HCT116 (cell line): ENCODE measurements at regions not wholly inside any gene's neighbourhood (a gene's known extent, or its start where the extent isn't known, plus 50 kb on each side); places are given as distances from the start of the nearest gene placed in this dataset.

Experiments used
- ATAC-seq: fragments of 200-7000 bp; cut with Tn5 transposase; 2 replicates; pipeline ENCODE4 v1.9.1; 2020; ENCODE audit warnings: mild to moderate bottlenecking, moderate library complexity
- BruUV-seq: library from RNA; stranded (reverse); fragments of 400-500 nt; replicated peaks from 2 replicates; lab custom pipeline; 2021; lab: Mats Ljungman, UMichigan
- CTCF ChIA-PET: fragments of 300-600 bp; sonication (Branson Sonifier 250); formaldehyde crosslinking; loops from one replicate; lab custom pipeline; 2021; ENCODE audit warnings: antibody characterized with exemption; lab: Charles Lee
- POLR2A ChIA-PET: fragments of 300-600, 350-600 bp; sonication (Branson Sonifier 250); formaldehyde crosslinking; loops from one replicate; lab custom pipeline; 2021; ENCODE audit warnings: antibody characterized with exemption; lab: Charles Lee
- RAD21 ChIA-PET, 2 experiments: fragments of 300-600 bp; sonication (Branson Sonifier 250); formaldehyde crosslinking; loops; one replicate each; lab custom pipeline; 2023; ENCODE audit warnings: low total read pairs in 2 of 2; ENCODE audit not compliant: uncharacterized antibody in 2 of 2, unreplicated experiment in 2 of 2, low non-redundant PET in 1 of 2; lab: Charles Lee
- DNase-seq: peaks from one replicate; pipeline ENCODE4 v3.0.0-alpha.2; 2010; ENCODE audit warnings: low read depth, low spot score
- H2AFZ ChIP-seq: fragments of 200-600 bp; shearing (Covaris generic), sonication (generic); 2 replicates; pipeline ENCODE4 v1.6.1; 2017; ENCODE audit warnings: low read depth, mixed run types, mixed read lengths, antibody characterized with exemption, low read length; ENCODE audit not compliant: poor library complexity, severe bottlenecking
- H3K27ac ChIP-seq: 2 replicates; pipeline ENCODE4 v1.5.1; 2012; ENCODE audit warnings: low read depth, low read length
- H3K27me3 ChIP-seq: fragments of 200-600 bp; sonication (generic); 2 replicates; pipeline ENCODE4 v1.6.1; 2016; ENCODE audit warnings: mixed run types, low read length, mixed read lengths; ENCODE audit not compliant: insufficient read depth
- H3K36me3 ChIP-seq, 2 experiments: fragments of 200-500 bp in 1 of 2; fragments of 200-600 bp in 1 of 2; sonication (Bioruptor generic) in 1 of 2; sonication (generic) in 1 of 2; 2 replicates each; pipeline versions ENCODE4 v1.5.1 to v1.6.1; 2014 to 2016; ENCODE audit warnings: low read length in 2 of 2, inconsistent platforms in 1 of 2, mixed read lengths in 1 of 2, mixed run types in 1 of 2; ENCODE audit not compliant: insufficient read depth in 2 of 2, control insufficient read depth in 1 of 2
- H3K4me1 ChIP-seq, 2 experiments: fragments of 200-600 bp in 1 of 2; sonication (generic) in 1 of 2; 2 replicates each; pipeline versions ENCODE4 v1.5.1 to v1.6.1; 2012 to 2017; ENCODE audit warnings: low read length in 2 of 2, inconsistent platforms in 1 of 2, mild to moderate bottlenecking in 1 of 2, mixed read lengths in 1 of 2, mixed run types in 1 of 2, moderate library complexity in 1 of 2; ENCODE audit not compliant: insufficient read depth in 2 of 2, control insufficient read depth in 1 of 2
- H3K4me2 ChIP-seq: fragments of 200-600 bp; sonication (generic); 2 replicates; pipeline ENCODE4 v1.6.1; 2017; ENCODE audit warnings: mixed run types, low read length, mixed read lengths
- H3K4me3 ChIP-seq, 2 experiments: fragments of 200-600 bp in 1 of 2; sonication (generic) in 1 of 2; replicated peaks in 1 of 2; 2 replicates each; pipeline ENCODE4 v1.5.1; 2011 to 2016; ENCODE audit warnings: low read length in 2 of 2, control low read depth in 1 of 2, low read depth in 1 of 2, mild to moderate bottlenecking in 1 of 2, mixed read lengths in 1 of 2, mixed run types in 1 of 2
- H3K79me2 ChIP-seq: fragments of 200-600 bp; sonication (generic); 2 replicates; pipeline ENCODE4 v1.6.1; 2017; ENCODE audit warnings: mild to moderate bottlenecking, mixed run types, low read length, moderate library complexity, mixed read lengths; ENCODE audit not compliant: insufficient read depth
- H3K9ac ChIP-seq: fragments of 200-600 bp; sonication (generic); 2 replicates; pipeline ENCODE4 v1.6.1; 2016; ENCODE audit warnings: low read length, mixed read lengths
- H3K9me2 ChIP-seq: fragments of 200-600 bp; sonication (generic), shearing (Covaris generic); 2 replicates; pipeline ENCODE4 v1.6.1; 2017; ENCODE audit warnings: mixed run types, mild to moderate bottlenecking, moderate library complexity; ENCODE audit not compliant: insufficient read depth
- H3K9me3 ChIP-seq, 2 experiments: fragments of 200-500 bp in 1 of 2; fragments of 200-600 bp in 1 of 2; sonication (Bioruptor generic) in 1 of 2; sonication (generic) in 1 of 2; 2 replicates each; pipeline ENCODE4 v1.6.1; 2014 to 2017; ENCODE audit warnings: low read length in 2 of 2, mixed read lengths in 2 of 2, inconsistent platforms in 1 of 2, low read depth in 1 of 2, mild to moderate bottlenecking in 1 of 2, mixed run types in 1 of 2, moderate library complexity in 1 of 2; ENCODE audit not compliant: control insufficient read depth in 1 of 2, insufficient read depth in 1 of 2
- H4K20me1 ChIP-seq: fragments of 200-600 bp; sonication (generic), shearing (Covaris generic); 2 replicates; pipeline ENCODE4 v1.6.1; 2017; ENCODE audit warnings: mixed run types, mild to moderate bottlenecking, moderate library complexity; ENCODE audit not compliant: insufficient read depth
- CBX3 ChIP-seq: IDR thresholded peaks from 2 replicates; pipeline ENCODE4 v1.6.1; 2012; ENCODE audit warnings: low read depth
- FOSL1 ChIP-seq: IDR thresholded peaks from 2 replicates; pipeline ENCODE4 v1.6.1; 2012; ENCODE audit warnings: low read depth
- POLR2A ChIP-seq: IDR thresholded peaks from 2 replicates; pipeline ENCODE4 v1.7.0; 2011; ENCODE audit warnings: borderline replicate concordance; ENCODE audit not compliant: insufficient read depth, insufficient read length; ENCODE audit errors: extremely low read depth
- RAD21 ChIP-seq: IDR thresholded peaks from 2 replicates; pipeline ENCODE4 v1.6.1; 2012; ENCODE audit warnings: low read depth, mild to moderate bottlenecking
- REST ChIP-seq: IDR thresholded peaks from 2 replicates; pipeline ENCODE4 v1.6.1; 2012; ENCODE audit warnings: low read depth
- SP1 ChIP-seq: IDR thresholded peaks from 2 replicates; pipeline ENCODE4 v1.6.1; 2012; ENCODE audit warnings: low read depth
- TCF7L2 ChIP-seq: IDR thresholded peaks from 2 replicates; pipeline ENCODE4 v1.7.0; 2011; ENCODE audit warnings: borderline replicate concordance, inconsistent platforms; ENCODE audit not compliant: insufficient read depth, insufficient read length; ENCODE audit errors: extremely low read depth
- intact Hi-C: fragments of 100-400 bp; cut with micrococcal nuclease; formaldehyde crosslinking; loops from 2 replicates; pipeline ENCODE4 v1.10.0; 2022

GRCh38 chr1:232369451-232370296 is 260.3 kb downstream of the SIPA1L2 start:
- CTCF ChIA-PET = no interaction called here
- no peaks in the 10 kb centered on the region for H3K79me2 ChIP-seq
- intact Hi-C loops = no loop called here
- no peaks in the 10 kb centered on the region for H3K9me3 ChIP-seq
- H3K27ac ChIP-seq = no peak overlapping the region
- POLR2A ChIA-PET = no interaction called here
- H3K4me1 ChIP-seq = no peaks in the 10 kb centered on the region
- no peak overlapping the region for H3K4me3 ChIP-seq
- no peak overlapping the region for H2AFZ ChIP-seq
- no peaks in the 10 kb centered on the region for H3K36me3 ChIP-seq
- no peaks in the 10 kb centered on the region for H3K27me3 ChIP-seq
- no peak for ATAC-seq
- RAD21 ChIA-PET = no interaction called here
- H4K20me1 ChIP-seq = no peaks in the 10 kb centered on the region
- H3K9me2 ChIP-seq = no peaks in the 10 kb centered on the region
- no TSS peak for BruUV-seq
- DNase-seq = no peak
- TF ChIP-seq POLR2A = no peak
- H3K4me2 ChIP-seq = no peak overlapping the region
- no peak overlapping the region for H3K9ac ChIP-seq

- CTCF ChIA-PET = no interaction called here
- no peaks in the 10 kb centered on the region for H3K27me3 ChIP-seq
- no peak overlapping the region for H3K4me3 ChIP-seq
- no peaks in the 10 kb centered on the region for H3K9me2 ChIP-seq
- intact Hi-C loops = no loop called here
- TF ChIP-seq RAD21 (no peak), POLR2A (no peak), FOSL1 (no peak), CBX3 (no peak), SP1 (no peak), TCF7L2 (no peak), REST (no peak)
- H4K20me1 ChIP-seq = no peaks in the 10 kb centered on the region
- H2AFZ ChIP-seq = no peak overlapping the region
- no peak overlapping the region for H3K9ac ChIP-seq
- H3K4me2 ChIP-seq = no peak overlapping the region
- DNase-seq (no peak), ATAC-seq (no peak)
- POLR2A ChIA-PET = no interaction called here
- H3K36me3 ChIP-seq = no peaks in the 10 kb centered on the region
- no TSS peak for BruUV-seq
- no peaks in the 10 kb centered on the region for H3K79me2 ChIP-seq
- no peak overlapping the region for H3K27ac ChIP-seq
- H3K4me1 ChIP-seq = no peaks in the 10 kb centered on the region
- no peaks in the 10 kb centered on the region for H3K9me3 ChIP-seq
- RAD21 ChIA-PET = no interaction called here
Measured at GRCh38 chr1:232368821-232369321, 261.1 kb downstream of the SIPA1L2 start.
